Activated naive CD8-positive, alpha-beta T cell treated with anti-CD3 and anti-CD28 coated beads for 36 hours (primary cell): ENCODE measurements at regions not wholly inside any gene's neighbourhood (a gene's known extent, or its start where the extent isn't known, plus 50 kb on each side); places are given as distances from the start of the nearest gene placed in this dataset.

Experiments
- DNase-seq: peaks from one replicate; pipeline ENCODE4 v3.0.0; 2021
- H3K27ac Mint-ChIP-seq: one replicate; pipeline ENCODE4 v1.8.0; 2022; ENCODE audit warnings: mild to moderate bottlenecking, moderate library complexity, mixed read lengths
- H3K27me3 Mint-ChIP-seq: one replicate; pipeline ENCODE4 v1.8.0; 2022; ENCODE audit warnings: mild to moderate bottlenecking, mixed read lengths
- H3K36me3 Mint-ChIP-seq: one replicate; pipeline ENCODE4 v1.8.0; 2021; ENCODE audit warnings: mild to moderate bottlenecking, mixed read lengths
- H3K4me1 Mint-ChIP-seq: one replicate; pipeline ENCODE4 v1.8.0; 2021; ENCODE audit warnings: mixed read lengths
- H3K4me3 Mint-ChIP-seq: one replicate; pipeline ENCODE4 v1.8.0; 2022; ENCODE audit warnings: mild to moderate bottlenecking, moderate library complexity, mixed read lengths
- H3K9me3 Mint-ChIP-seq: one replicate; pipeline ENCODE4 v1.8.0; 2022; ENCODE audit warnings: mixed read lengths

DNA sequence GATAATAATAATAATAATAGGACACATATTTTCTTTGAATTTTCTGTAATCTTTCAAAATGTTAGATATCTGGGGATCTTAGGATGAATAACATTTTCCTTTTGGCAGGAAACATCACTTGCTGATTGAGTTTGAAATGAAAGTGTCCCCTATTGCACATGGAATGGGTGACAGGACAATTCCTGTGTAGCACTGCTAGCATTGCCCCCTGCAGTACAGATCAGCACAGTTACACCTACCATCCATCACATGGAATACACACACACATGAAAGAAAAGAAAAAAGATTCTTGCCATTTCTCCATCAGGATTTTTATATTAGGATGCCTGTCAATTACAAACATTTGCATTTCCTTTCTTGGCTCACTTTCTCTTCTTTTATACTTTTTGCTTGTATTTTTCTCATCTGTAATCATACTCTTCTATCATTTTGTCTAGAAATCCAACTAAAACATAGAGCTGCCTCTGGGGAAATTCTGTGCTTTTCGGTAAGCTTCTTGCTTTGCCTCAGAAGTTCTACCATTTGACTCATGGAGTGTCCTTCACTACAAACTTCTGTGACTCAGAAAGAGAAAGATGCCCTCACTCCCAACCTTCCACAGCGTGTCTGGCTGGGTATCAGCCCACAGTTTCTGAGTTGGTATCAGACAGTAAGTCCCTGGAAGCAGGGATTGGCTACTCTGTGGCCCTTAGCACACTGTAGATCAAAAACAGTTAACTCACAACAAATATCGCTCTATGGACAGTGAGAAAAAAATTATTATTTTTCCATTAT, 641.2 kb downstream of the PTPRC start:
- Mint-ChIP-seq H3K4me3 (no peak overlapping the region), H3K9me3 (peaks cover 3% of the 10 kb centered on the region), H3K36me3 (no peaks in the 10 kb centered on the region), H3K4me1 (peaks cover 18% of the 10 kb centered on the region), H3K27me3 (peaks cover 4% of the 10 kb centered on the region), H3K27ac (no peak overlapping the region)
- DNase-seq, result no peak

GRCh38 chr1:199282751-199283305, 644.0 kb downstream of the PTPRC start:
- peaks cover 6% of the 10 kb centered on the region for H3K27me3 Mint-ChIP-seq
- no peak overlapping the region for H3K27ac Mint-ChIP-seq
- H3K4me3 Mint-ChIP-seq, result no peak overlapping the region
- DNase-seq, result no peak
- H3K36me3 Mint-ChIP-seq, result no peaks in the 10 kb centered on the region
- peaks cover 28% of the 10 kb centered on the region for H3K4me1 Mint-ChIP-seq
- H3K9me3 Mint-ChIP-seq, result no peaks in the 10 kb centered on the region

GRCh38 chr1:199283794-199284193, 645.0 kb downstream of the PTPRC start:
- Mint-ChIP-seq H3K4me1 (peaks cover 28% of the 10 kb centered on the region), H3K9me3 (no peaks in the 10 kb centered on the region), H3K27me3 (peaks cover 7% of the 10 kb centered on the region), H3K4me3 (no peak overlapping the region), H3K27ac (no peak overlapping the region), H3K36me3 (no peaks in the 10 kb centered on the region)
- no peak for DNase-seq

- Mint-ChIP-seq H3K9me3 (no peaks in the 10 kb centered on the region), H3K4me3 (no peak overlapping the region), H3K36me3 (no peaks in the 10 kb centered on the region), H3K27ac (peak overlapping the region; percentile 31), H3K27me3 (peaks cover 10% of the 10 kb centered on the region), H3K4me1 (peaks cover 22% of the 10 kb centered on the region)
- DNase-seq, result no peak
These were observed 648.4 kb downstream of the PTPRC start for GRCh38 chr1:199287206-199287605.

- peaks cover 19% of the 10 kb centered on the region for H3K4me1 Mint-ChIP-seq
- H3K9me3 Mint-ChIP-seq, result no peaks in the 10 kb centered on the region
- no peak overlapping the region for H3K27ac Mint-ChIP-seq
- peaks cover 6% of the 10 kb centered on the region for H3K27me3 Mint-ChIP-seq
- DNase-seq, result no peak
- no peak overlapping the region for H3K4me3 Mint-ChIP-seq
- no peaks in the 10 kb centered on the region for H3K36me3 Mint-ChIP-seq
These were observed 648.8 kb downstream of the PTPRC start for GRCh38 chr1:199287647-199288046.

DNA sequence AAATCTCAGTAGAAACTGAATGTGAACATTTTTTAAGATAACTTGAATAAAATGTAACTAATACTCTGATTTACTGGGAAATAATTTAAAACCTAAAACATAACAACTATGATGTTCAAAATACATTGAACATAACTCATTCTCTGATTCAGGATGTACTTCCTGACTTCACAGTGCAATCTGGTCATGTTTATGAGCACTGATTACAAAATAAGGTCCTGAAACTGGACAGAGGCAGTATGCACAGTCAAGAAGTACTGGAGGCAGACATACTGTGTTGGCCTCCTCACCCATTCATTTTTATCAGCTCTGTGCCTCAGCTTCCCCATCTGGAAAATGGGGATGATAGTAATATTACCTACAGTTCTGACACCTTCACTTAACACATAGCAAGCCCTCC, 651.3 kb downstream of the PTPRC start:
- Mint-ChIP-seq H3K9me3 (no peaks in the 10 kb centered on the region), H3K27me3 (peaks cover 6% of the 10 kb centered on the region), H3K27ac (no peak overlapping the region), H3K36me3 (no peaks in the 10 kb centered on the region), H3K4me3 (no peak overlapping the region), H3K4me1 (peaks cover 13% of the 10 kb centered on the region)
- DNase-seq, result no peak

DNA sequence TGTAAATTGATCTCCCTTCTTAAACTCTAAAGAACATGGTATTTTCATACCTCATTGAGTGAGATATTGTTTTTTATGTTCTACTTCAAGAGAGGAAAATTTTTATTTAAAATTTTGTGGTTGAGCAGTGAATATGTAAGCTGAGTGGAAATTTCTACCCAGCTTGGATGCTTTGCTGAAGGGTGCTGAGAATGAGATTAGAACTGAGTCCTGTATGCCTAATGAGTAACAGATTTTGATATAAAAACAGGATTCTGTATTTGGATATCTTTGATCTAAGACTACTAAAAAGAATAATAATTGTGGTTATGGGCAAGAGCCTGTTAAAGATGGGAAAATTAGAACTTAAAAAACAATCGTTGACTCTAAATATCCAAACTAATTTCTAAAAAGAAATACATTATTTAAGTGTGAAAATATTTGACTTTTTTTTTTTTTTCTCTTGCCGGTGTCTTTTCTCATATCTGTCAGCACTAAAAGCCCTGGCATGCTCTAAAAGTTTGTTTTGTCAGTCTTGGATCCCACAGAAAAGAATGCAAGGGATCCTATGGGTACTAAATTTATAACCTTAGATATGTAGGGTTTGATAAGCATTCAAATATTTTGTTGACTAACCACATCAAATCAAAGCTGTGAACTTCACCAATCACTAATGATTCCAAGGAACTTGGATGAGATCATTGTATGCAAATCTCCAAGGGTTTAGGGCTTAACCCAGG, 652.3 kb downstream of the PTPRC start:
- Mint-ChIP-seq H3K9me3 (no peaks in the 10 kb centered on the region), H3K4me1 (peaks cover 14% of the 10 kb centered on the region), H3K27me3 (peaks cover 6% of the 10 kb centered on the region), H3K36me3 (no peaks in the 10 kb centered on the region), H3K27ac (no peak overlapping the region), H3K4me3 (no peak overlapping the region)
- DNase-seq, result no peak

GRCh38 chr1:199292896-199293295, 654.1 kb downstream of the PTPRC start:
- Mint-ChIP-seq H3K27me3 (peaks cover 3% of the 10 kb centered on the region), H3K27ac (no peak overlapping the region), H3K36me3 (no peaks in the 10 kb centered on the region), H3K4me3 (no peak overlapping the region), H3K4me1 (peaks cover 4% of the 10 kb centered on the region), H3K9me3 (no peaks in the 10 kb centered on the region)
- DNase-seq, result no peak

DNA sequence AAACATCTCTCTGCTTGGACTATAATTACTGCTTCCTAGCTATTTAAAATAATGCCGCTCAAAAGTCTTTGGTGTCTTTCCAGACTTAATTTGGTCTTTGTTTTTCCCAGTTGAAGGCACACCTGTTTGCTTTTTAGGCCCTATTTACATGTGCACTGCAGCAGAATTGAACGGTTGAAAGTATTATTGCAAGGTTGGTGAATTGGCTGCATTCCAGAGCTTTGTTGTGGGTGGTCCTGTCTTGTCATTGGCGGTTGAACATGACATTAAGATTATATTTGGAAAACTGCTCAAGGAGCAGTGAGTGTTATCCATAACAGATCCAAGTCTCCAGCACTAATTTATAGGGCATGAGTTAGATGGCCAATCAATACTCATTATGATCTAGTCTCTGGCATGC, 656.3 kb downstream of the PTPRC start:
- H3K9me3 Mint-ChIP-seq, result no peaks in the 10 kb centered on the region
- no peak for DNase-seq
- H3K27ac Mint-ChIP-seq, result no peak overlapping the region
- no peaks in the 10 kb centered on the region for H3K27me3 Mint-ChIP-seq
- H3K4me1 Mint-ChIP-seq, result peaks cover 8% of the 10 kb centered on the region
- no peak overlapping the region for H3K4me3 Mint-ChIP-seq
- no peaks in the 10 kb centered on the region for H3K36me3 Mint-ChIP-seq

- Mint-ChIP-seq H3K4me1 (peaks cover 15% of the 10 kb centered on the region), H3K27me3 (no peaks in the 10 kb centered on the region), H3K27ac (no peak overlapping the region), H3K4me3 (no peak overlapping the region), H3K9me3 (no peaks in the 10 kb centered on the region), H3K36me3 (no peaks in the 10 kb centered on the region)
- DNase-seq, result no peak
These were observed 658.3 kb downstream of the PTPRC start for GRCh38 chr1:199297174-199297573.

GRCh38 chr1:199297887-199298286, 659.0 kb downstream of the PTPRC start:
- H3K4me3 Mint-ChIP-seq, result no peak overlapping the region
- H3K4me1 Mint-ChIP-seq, result peaks cover 20% of the 10 kb centered on the region
- no peaks in the 10 kb centered on the region for H3K9me3 Mint-ChIP-seq
- no peaks in the 10 kb centered on the region for H3K27me3 Mint-ChIP-seq
- no peak overlapping the region for H3K27ac Mint-ChIP-seq
- DNase-seq, result no peak
- no peaks in the 10 kb centered on the region for H3K36me3 Mint-ChIP-seq

DNA sequence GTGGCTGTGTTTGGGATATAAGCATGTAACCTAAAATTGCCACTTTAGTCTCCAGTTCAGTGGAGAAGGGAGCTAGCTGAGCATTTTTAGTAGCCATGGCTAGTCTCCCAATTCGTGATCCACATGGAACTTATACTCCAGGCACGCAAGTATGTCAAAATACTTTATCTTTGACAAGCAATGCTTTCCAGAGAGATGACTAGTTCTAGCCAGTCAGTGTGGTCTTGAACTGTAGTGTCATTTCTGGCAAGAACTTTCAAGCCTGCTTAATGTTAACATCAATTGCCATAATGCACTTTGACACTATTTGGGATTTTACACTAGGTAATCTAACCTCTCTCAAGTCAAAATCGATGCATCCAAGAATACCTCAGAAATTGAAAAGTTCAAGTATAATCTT, 660.0 kb downstream of the PTPRC start:
- Mint-ChIP-seq H3K4me1 (peaks cover 23% of the 10 kb centered on the region), H3K27ac (no peak overlapping the region), H3K9me3 (no peaks in the 10 kb centered on the region), H3K27me3 (peaks cover 2% of the 10 kb centered on the region), H3K4me3 (no peak overlapping the region), H3K36me3 (no peaks in the 10 kb centered on the region)
- DNase-seq, result no peak

DNA sequence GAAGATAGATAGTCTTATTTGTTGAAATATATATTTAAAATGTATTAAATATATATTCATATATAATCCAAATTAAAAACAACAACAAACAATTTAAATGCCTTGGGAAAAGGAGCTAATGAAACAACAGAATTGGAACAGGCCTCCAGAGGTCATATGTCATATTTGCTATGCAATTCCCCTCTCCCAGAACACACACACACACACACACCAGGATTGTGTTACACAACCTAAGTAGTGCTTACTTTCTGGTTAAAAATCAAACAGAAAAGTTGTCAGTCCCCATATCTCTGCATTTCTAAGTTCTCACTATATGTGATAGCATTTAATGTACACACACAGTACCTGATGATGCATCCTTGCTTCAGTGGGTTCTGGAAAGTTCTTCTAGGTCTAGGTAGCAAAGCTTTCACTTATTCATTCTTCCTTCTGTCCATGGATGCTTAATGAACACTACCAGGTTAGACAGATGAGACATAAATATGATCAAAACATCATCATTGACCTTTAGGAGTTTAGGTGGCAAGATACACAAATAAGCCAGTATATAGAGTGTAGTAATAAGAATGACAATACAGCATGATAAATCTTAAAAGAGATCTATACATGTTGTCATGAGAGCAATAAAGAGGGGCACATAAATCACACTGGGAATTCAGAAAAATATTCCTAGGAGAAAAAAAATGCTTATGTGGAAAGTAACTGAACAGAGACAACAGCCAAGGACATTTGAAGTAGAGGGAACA, 662.8 kb downstream of the PTPRC start:
- no peak for DNase-seq
- Mint-ChIP-seq H3K36me3 (no peaks in the 10 kb centered on the region), H3K9me3 (no peaks in the 10 kb centered on the region), H3K4me3 (no peak overlapping the region), H3K4me1 (peaks cover 21% of the 10 kb centered on the region), H3K27me3 (peaks cover 13% of the 10 kb centered on the region), H3K27ac (no peak overlapping the region)

DNA sequence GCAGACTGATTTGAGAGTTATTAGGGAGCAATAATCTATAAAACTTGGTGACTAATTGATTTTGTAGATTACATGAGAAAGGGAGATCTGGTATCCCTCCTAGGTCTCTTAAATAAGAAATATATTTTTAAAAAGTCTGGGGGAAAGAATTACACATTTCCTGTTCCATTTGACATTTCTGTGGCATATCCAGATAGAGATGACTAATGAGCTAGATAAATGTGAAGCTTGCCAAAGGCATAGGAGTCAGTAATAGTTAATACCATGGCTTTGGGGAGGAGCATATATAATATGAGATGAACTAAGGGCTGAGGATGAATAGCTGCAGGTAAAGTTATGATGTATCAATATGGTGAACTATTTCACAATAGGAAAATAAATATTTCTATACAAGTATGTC, 663.7 kb downstream of the PTPRC start:
- DNase-seq, result no peak
- peak overlapping the region; percentile 55 for H3K27ac Mint-ChIP-seq
- H3K4me1 Mint-ChIP-seq, result peaks cover 21% of the 10 kb centered on the region
- no peak overlapping the region for H3K4me3 Mint-ChIP-seq
- no peaks in the 10 kb centered on the region for H3K9me3 Mint-ChIP-seq
- peaks cover 13% of the 10 kb centered on the region for H3K27me3 Mint-ChIP-seq
- no peaks in the 10 kb centered on the region for H3K36me3 Mint-ChIP-seq

DNA sequence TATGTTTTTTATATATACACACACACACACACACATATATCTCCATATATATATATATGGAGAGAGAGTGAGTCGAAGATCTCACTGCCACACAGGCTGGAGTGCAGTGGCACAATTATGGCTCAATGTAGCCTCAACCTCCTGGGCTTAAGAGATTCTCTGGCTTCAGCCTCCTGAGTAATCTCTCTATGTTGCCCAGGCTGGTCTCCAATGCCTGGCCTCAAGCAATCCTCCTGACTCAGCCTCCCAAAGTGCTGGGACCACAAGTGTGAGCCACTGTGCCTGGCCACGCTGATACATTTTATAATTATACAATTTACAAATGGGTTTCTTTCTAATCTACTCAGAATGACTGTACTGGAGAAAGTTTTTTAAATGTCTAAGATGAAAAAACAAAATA, 664.2 kb downstream of the PTPRC start:
- Mint-ChIP-seq H3K36me3 (no peaks in the 10 kb centered on the region), H3K4me1 (peaks cover 23% of the 10 kb centered on the region), H3K4me3 (no peak overlapping the region), H3K27ac (no peak overlapping the region), H3K27me3 (peaks cover 13% of the 10 kb centered on the region), H3K9me3 (no peaks in the 10 kb centered on the region)
- no peak for DNase-seq
